ENCODE measurements at regions not wholly inside any gene's neighbourhood (a gene's known extent, or its start where the extent isn't known, plus 50 kb on each side); places are given as distances from the start of the nearest gene placed in this dataset.

DNA sequence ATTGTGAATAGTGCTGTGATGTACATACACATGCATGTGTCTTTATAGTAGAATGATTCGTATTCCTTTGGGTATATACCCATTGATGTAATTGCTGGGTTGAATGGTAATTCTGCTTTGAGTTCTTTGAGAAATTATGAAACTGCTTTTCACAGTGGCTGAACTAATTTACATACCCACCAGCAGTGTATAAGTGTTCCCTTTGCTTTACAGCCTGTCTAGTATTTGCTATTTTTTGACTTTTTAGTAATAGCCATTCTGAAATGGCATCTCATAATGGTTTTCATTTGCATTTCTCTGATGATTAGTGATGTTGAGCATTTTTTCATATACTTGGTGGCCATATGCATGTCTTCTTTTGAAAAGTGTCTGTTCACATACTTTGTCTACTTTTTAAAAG is 54.5 kb upstream of the FAM78B start:
- Histone ChIP-seq H3K4me1 (no peaks in the 10 kb centered on the region), H3K36me3 (no peaks in the 10 kb centered on the region), H3K27ac (no peak overlapping the region), H3K9me3 (no peaks in the 10 kb centered on the region), H3K27me3 (no peaks in the 10 kb centered on the region), H3K4me3 (no peak overlapping the region)
- no peak for TF ChIP-seq POLR2A (IDR thresholded peaks at IDR 0.05)
- TF ChIP-seq, protein P1, sequence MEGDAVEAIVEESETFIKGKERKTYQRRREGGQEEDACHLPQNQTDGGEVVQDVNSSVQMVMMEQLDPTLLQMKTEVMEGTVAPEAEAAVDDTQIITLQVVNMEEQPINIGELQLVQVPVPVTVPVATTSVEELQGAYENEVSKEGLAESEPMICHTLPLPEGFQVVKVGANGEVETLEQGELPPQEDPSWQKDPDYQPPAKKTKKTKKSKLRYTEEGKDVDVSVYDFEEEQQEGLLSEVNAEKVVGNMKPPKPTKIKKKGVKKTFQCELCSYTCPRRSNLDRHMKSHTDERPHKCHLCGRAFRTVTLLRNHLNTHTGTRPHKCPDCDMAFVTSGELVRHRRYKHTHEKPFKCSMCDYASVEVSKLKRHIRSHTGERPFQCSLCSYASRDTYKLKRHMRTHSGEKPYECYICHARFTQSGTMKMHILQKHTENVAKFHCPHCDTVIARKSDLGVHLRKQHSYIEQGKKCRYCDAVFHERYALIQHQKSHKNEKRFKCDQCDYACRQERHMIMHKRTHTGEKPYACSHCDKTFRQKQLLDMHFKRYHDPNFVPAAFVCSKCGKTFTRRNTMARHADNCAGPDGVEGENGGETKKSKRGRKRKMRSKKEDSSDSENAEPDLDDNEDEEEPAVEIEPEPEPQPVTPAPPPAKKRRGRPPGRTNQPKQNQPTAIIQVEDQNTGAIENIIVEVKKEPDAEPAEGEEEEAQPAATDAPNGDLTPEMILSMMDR (IDR thresholded peaks at IDR 0.05): no peak
- no peak for DNase-seq

DNA sequence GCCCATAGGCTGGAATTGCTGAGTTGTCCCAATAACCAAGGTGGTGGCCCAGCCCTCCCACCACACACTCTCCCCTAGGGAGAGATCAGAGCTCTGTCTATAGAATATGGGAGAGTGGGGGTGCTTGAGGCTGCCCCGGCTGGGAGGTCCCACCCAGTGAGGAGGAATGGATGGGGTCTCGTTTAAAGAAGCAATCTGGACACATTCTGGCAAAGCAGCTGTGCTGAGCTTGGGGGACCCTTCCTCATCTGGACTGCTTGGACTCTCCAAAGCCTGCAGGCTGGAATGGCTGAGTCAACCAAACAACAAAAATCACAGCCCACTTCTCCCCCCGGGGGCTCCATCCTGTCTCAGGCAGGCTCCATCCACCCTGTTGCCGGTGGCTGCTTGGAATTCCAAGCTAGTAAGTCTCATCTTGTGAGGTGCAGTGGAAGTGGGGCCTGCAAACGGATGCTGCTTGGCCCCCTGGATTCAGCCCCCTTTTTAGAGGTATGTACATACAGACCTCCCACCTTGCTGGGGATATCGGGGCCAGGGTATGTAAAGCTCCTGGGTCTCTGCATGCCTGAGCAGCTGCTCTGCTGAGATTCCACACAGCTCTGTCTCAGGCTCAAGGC is 67.1 kb upstream of the FAM78B start:
- Histone ChIP-seq H3K27ac (no peak overlapping the region), H3K9me3 (no peaks in the 10 kb centered on the region), H3K4me1 (no peaks in the 10 kb centered on the region), H3K36me3 (no peaks in the 10 kb centered on the region), H3K4me3 (no peak overlapping the region), H3K27me3 (no peaks in the 10 kb centered on the region)
- TF ChIP-seq, protein P1 (IDR thresholded peaks at IDR 0.05): no peak
- no peak for TF ChIP-seq POLR2A (IDR thresholded peaks at IDR 0.05)
- no peak for DNase-seq

DNA sequence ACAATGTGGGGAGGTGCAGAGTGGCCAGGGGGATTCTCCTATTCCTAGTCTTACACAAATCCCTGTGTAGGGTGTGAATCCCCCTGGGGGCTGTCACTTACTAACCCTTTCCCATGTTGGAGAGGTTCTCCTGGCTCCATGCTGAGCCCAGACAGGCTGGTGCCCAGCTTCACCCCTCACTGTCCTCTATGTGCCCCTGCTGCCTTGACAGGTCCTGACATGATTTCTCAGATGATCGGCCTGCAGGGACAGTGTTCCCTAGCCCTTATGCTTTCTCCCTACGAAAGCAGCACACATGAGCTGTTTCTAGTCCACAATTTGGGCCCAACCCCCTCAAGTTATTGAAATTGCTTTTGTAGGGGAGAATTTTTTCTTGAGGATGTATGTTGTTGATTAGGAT is 68.9 kb upstream of the FAM78B start:
- Histone ChIP-seq H3K36me3 (no peaks in the 10 kb centered on the region), H3K27ac (no peak overlapping the region), H3K4me1 (no peaks in the 10 kb centered on the region), H3K4me3 (no peak overlapping the region), H3K27me3 (no peaks in the 10 kb centered on the region), H3K9me3 (no peaks in the 10 kb centered on the region)
- no peak for DNase-seq
- no peak for TF ChIP-seq POLR2A (IDR thresholded peaks at IDR 0.05)
- TF ChIP-seq, protein P1 (IDR thresholded peaks at IDR 0.05): no peak

DNA sequence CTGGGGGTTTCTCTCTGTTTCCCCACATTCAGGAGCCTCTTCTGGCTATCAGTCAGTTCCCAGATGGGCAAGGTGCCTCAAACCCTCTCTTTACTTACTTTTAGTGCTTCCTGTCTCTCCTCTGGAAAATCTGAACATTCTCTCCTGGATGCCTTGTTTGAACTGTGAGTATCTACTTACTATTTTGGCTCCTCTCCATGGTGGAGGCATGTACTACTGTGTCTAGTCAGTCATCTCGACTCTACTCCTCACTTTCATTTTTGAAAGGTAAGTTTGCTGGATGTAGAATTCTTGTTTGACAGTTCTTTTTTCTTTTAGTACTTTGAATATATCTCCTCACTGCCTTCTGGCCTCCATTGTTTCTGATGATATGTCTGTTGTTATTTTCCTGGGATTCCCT is 70.9 kb upstream of the FAM78B start:
- Histone ChIP-seq H3K4me1 (no peaks in the 10 kb centered on the region), H3K27ac (no peak overlapping the region), H3K27me3 (no peaks in the 10 kb centered on the region), H3K9me3 (no peaks in the 10 kb centered on the region), H3K36me3 (no peaks in the 10 kb centered on the region), H3K4me3 (no peak overlapping the region)
- no peak for TF ChIP-seq POLR2A (IDR thresholded peaks at IDR 0.05)
- TF ChIP-seq, protein P1 (IDR thresholded peaks at IDR 0.05): no peak
- no peak for DNase-seq

DNA sequence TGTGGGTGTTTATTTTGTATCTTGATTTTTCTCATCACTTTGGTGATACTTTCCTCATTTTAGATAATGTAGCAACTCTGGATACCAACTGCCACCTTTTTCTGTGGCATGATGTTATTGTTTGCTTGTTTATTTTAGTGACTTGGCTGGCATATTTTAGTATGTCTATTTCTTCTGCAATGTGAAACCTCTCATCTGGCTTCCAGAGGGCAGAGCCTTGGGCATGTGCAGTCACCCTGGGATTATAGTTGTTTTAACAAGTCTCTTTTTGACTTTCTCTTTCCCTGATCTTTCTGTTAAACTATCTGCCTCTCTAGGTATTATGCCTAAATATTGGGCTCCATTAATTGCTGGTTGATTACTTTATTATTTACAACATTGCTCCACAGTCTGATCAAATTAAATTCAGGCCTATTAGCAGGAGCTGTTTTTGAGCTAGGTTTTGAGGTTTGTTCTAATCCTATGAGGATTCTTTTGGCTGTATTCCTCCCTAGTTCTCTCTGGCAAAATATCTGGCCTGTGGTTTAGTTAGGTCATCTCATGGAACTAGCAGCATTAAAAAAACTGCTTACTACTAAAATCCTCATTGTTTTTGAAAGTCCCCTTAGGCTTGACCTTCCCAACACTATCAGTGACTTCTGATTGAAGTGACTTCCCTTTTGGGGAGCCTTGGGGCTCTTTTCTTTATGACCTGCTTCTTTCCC is 86.4 kb upstream of the FAM78B start:
- Histone ChIP-seq H3K4me1 (no peaks in the 10 kb centered on the region), H3K27ac (no peak overlapping the region), H3K4me3 (no peak overlapping the region), H3K36me3 (no peaks in the 10 kb centered on the region), H3K27me3 (no peaks in the 10 kb centered on the region), H3K9me3 (no peaks in the 10 kb centered on the region)
- no peak for TF ChIP-seq POLR2A (IDR thresholded peaks at IDR 0.05)
- TF ChIP-seq, protein P1 (IDR thresholded peaks at IDR 0.05): no peak
- no peak for DNase-seq

Data from Peyer's patch (tissue), 4 donors.